T-helper 17 cell (primary cell): ENCODE measurements at regions not wholly inside any gene's neighbourhood (a gene's known extent, or its start where the extent isn't known, plus 50 kb on each side); places are given as distances from the start of the nearest gene placed in this dataset.

Source experiments
- ATAC-seq: fragments of 150-1000 bp; cut with Tn5 transposase; 2 replicates; pipeline ENCODE4 v1.10.0; 2021; ENCODE audit warnings: mild to moderate bottlenecking, moderate library complexity
- DNase-seq, 3 donors: peaks; one replicate each; pipeline versions ENCODE4 v3.0.0 to v3.0.0-alpha.2; 2020 to 2021
- H3K9me3 ChIP-seq: one replicate; pipeline ENCODE4 v1.7.0; 2013; ENCODE audit warnings: low read length, mild to moderate bottlenecking; ENCODE audit not compliant: control insufficient read depth, poor library complexity, severe bottlenecking
- H3K27ac Mint-ChIP-seq: one replicate; pipeline ENCODE4 v1.8.0; 2022; ENCODE audit warnings: mild to moderate bottlenecking, moderate library complexity, mixed read lengths
- H3K27me3 Mint-ChIP-seq: one replicate; pipeline ENCODE4 v1.8.0; 2022; ENCODE audit warnings: mixed read lengths
- H3K36me3 Mint-ChIP-seq: one replicate; pipeline ENCODE4 v1.8.0; 2022; ENCODE audit warnings: low read depth, mixed read lengths
- H3K4me1 Mint-ChIP-seq: one replicate; pipeline ENCODE4 v1.8.0; 2022; ENCODE audit warnings: mild to moderate bottlenecking, mixed read lengths
- H3K4me3 Mint-ChIP-seq: one replicate; pipeline ENCODE4 v1.8.0; 2022; ENCODE audit warnings: mild to moderate bottlenecking, moderate library complexity, mixed read lengths

DNA sequence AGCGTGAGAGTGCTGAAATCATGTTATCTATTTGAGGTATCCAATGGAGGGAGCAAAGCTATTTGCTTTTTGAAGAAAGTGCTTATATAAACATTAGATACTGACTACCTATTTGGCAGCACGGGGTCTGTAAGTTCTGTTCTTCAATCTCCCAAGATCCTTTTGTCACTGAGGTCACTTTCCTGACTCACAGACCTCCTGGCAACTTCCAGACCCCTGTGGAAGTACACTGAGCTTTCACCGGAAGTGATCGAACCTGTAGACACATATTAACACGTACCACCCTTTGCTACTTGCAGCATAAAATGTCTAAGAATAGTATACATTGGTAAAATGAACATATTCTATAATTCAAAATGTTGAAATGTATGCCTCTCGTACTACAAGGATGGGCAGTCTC lies 452.6 kb upstream of the ST6GAL2 start:
- H3K4me3 Mint-ChIP-seq, result no peak overlapping the region

DNA sequence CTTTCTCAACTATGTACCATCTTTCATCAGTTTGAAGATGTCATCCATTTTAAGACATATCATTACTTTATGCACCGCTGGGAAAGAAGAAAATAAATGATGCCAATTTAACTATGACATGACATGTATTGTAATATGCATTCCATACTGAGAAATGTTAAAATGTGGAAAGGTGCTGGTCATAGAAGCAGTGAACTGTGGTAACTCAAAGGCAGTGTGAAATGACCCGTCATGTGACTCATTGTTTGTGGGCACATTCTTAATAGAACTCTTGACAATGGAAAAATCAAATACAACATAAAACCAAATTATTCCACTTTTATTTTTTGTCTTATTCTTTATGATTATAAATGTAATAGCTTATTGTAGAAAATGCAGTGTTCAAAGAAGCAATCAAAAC lies 455.0 kb upstream of the ST6GAL2 start:
- ATAC-seq (no peak), DNase-seq (no peak)
- no peak overlapping the region for H3K4me3 Mint-ChIP-seq
- no peaks in the 10 kb centered on the region for H3K9me3 ChIP-seq
- no peaks in the 10 kb centered on the region for H3K36me3 Mint-ChIP-seq
- H3K4me1 Mint-ChIP-seq, result no peaks in the 10 kb centered on the region
- H3K27ac Mint-ChIP-seq, result no peak overlapping the region
- H3K27me3 Mint-ChIP-seq, result no peaks in the 10 kb centered on the region

More for the DNA sequence above, 452.6 kb upstream of the ST6GAL2 start:
- no peak overlapping the region for H3K27ac Mint-ChIP-seq
- H3K36me3 Mint-ChIP-seq, result no peaks in the 10 kb centered on the region
- no peak for ATAC-seq
- no peaks in the 10 kb centered on the region for H3K9me3 ChIP-seq
- DNase-seq, result no peak
- no peaks in the 10 kb centered on the region for H3K27me3 Mint-ChIP-seq
- H3K4me1 Mint-ChIP-seq, result no peaks in the 10 kb centered on the region

DNA sequence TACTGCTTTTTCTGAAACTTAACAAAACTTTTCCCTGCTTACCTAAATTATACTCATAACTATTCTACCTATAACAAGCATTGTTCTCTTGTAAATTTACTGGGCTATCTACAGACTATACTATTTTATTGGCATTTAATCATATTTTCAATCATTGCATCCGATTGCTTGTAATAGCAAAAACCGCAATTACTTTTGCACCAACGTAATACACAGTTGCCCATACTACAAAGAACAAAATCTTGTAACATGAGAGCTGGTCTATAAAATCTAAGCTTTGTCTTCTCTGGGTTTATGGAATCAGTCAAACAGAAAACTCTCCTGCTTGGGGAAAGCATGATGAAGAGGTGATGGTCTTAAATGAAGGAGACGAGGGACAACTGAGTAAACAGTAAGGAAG lies 463.4 kb upstream of the ST6GAL2 start:
- Mint-ChIP-seq H3K27me3 (no peaks in the 10 kb centered on the region), H3K4me3 (no peak overlapping the region), H3K36me3 (no peaks in the 10 kb centered on the region), H3K4me1 (no peaks in the 10 kb centered on the region), H3K27ac (no peak overlapping the region)
- ATAC-seq (no peak), DNase-seq (no peak)
- no peaks in the 10 kb centered on the region for H3K9me3 ChIP-seq

DNA sequence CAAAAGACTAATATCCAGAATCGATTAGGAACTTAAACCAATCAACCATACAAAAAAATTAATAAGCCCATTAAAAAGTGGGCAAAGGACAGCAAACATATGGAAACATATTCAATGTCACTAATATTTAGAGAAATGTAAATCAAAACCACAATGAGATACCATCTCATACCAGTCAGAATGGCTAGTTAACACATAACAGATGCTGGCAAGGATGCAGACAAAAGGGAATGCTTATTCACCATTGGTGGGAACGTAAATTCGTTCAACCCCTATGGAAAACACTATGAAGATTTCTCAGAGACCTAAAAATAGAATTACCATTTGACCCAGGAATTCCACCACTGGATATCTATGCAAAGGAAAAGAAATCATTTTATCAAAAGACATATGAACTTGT lies 468.2 kb upstream of the ST6GAL2 start:
- Mint-ChIP-seq H3K4me3 (no peak overlapping the region), H3K27me3 (no peaks in the 10 kb centered on the region), H3K36me3 (no peaks in the 10 kb centered on the region), H3K27ac (no peak overlapping the region), H3K4me1 (no peaks in the 10 kb centered on the region)
- H3K9me3 ChIP-seq, result no peaks in the 10 kb centered on the region
- ATAC-seq (no peak), DNase-seq (no peak)

DNA sequence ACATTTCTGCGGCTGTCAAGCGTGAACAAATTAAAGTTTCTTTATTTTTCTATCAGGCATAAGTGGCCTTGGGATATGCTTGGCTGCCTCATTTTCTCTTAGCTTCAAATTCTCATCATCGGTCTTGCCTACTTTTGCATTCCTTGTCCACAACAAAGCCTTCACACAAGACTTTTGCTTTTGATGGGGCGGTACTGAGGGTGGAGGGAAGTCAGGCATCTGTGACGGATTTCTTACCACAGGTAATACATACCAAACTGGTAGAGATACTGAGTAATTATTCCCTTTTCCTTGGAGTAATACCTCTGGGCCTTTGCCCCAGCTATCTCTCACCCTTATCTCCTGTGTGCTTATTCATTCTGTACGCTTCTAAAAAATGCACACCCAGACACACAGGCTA lies 468.3 kb upstream of the RGPD4 start:
- no peaks in the 10 kb centered on the region for H3K4me1 Mint-ChIP-seq
- ATAC-seq, result no peak
- no peaks in the 10 kb centered on the region for H3K9me3 ChIP-seq
- no peaks in the 10 kb centered on the region for H3K27me3 Mint-ChIP-seq
- H3K27ac Mint-ChIP-seq, result no peak overlapping the region
- H3K4me3 Mint-ChIP-seq, result no peak overlapping the region
- H3K36me3 Mint-ChIP-seq, result no peaks in the 10 kb centered on the region
- no peak for DNase-seq

DNA sequence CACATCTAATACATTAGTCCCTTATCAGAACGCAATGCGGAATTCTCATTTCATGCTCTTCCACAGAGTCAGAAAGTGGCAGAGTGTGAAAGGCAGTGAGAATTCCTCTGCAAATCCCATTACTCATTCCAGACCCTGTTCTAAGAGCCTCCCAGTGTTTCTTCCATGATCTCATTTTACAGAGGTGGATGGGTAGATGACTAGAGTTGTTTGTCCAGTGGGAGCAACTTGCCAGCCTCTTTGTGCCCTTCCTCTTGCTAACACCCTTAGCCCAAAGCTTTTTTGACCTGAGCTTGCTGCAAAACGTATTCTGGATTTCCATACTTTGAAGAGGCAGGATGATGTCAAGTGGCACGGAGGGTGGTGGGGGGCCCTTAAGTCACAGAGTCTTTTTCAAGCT lies 467.7 kb upstream of the RGPD4 start:
- Mint-ChIP-seq H3K4me1 (no peaks in the 10 kb centered on the region), H3K4me3 (no peak overlapping the region), H3K36me3 (no peaks in the 10 kb centered on the region), H3K27ac (no peak overlapping the region), H3K27me3 (no peaks in the 10 kb centered on the region)
- no peaks in the 10 kb centered on the region for H3K9me3 ChIP-seq
- no peak for ATAC-seq
- DNase-seq, result no peak

DNA sequence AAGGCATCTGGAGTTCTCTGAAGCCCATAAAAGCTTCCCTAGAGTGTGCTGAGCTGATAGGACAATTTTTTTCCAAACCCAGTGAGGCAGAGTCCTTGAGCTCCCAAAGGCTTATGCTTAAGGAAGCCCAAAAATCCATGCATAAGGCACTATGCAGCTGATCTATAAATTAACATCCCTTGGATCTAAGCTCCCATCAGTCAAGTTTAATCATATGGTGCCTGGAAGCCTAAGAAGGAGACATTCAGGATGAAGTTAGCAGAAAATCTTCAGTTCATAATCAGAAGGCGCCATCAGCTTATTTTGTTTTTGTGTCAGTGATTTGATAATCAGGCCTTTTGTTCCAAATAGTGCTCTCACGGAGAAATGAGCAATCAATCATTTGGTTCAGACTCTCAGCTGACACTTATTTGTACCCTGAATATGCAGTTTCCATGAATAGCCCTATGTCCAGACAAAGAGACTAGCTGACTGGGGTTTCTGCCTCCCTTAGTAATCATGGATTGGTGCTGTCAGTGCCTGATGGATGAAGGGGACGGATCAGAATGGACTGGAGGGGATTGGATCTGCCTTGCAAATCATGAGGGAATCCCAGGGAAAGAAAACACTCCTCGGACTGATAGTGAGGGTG lies 464.8 kb upstream of the RGPD4 start:
- DNase-seq (no peak), ATAC-seq (no peak)
- Mint-ChIP-seq H3K27ac (no peak overlapping the region), H3K27me3 (no peaks in the 10 kb centered on the region), H3K4me1 (no peaks in the 10 kb centered on the region), H3K36me3 (no peaks in the 10 kb centered on the region), H3K4me3 (no peak overlapping the region)
- H3K9me3 ChIP-seq, result no peaks in the 10 kb centered on the region

DNA sequence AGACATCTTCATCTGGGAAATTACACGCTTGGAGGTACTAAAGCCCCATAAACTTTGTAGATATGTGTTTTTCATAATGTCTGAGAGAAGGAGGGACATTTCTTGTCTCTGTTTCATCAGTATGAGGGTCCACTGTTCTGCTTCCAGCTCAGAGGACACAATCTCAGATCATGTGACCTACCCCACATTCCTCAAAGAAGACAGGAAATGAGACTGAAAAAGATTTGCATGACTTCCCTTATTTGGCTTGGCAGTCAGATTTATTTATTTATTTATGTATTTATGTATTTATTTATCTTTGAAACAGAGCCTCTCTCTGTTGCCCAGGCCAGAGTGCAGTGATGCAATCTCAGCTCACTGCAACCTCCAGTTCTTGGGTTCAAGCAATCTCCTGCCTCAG lies 463.7 kb upstream of the RGPD4 start:
- DNase-seq (no peak), ATAC-seq (no peak)
- Mint-ChIP-seq H3K27me3 (no peaks in the 10 kb centered on the region), H3K27ac (no peak overlapping the region), H3K4me3 (no peak overlapping the region), H3K4me1 (no peaks in the 10 kb centered on the region), H3K36me3 (no peaks in the 10 kb centered on the region)
- H3K9me3 ChIP-seq, result no peaks in the 10 kb centered on the region

DNA sequence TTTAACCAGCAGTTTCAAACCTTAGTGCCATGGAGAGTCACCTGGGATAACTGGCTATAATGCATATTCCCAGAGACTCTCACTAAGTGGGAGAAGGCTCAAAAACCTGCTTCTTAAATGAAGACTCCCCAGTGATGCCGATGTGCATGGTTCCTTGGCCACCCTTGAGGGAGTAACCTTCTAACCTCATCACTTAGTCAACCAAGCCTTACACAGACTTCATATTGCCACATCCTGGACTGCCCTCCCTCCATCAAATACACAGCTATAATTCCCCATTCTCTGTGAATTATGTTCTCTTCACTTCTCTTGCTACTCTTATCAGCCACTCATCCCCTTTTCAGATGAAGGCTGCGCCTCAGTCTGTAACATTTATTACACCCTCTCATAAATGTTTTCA lies 462.9 kb upstream of the RGPD4 start:
- no peaks in the 10 kb centered on the region for H3K9me3 ChIP-seq
- no peak overlapping the region for H3K4me3 Mint-ChIP-seq
- no peaks in the 10 kb centered on the region for H3K27me3 Mint-ChIP-seq
- H3K27ac Mint-ChIP-seq, result no peak overlapping the region
- no peaks in the 10 kb centered on the region for H3K36me3 Mint-ChIP-seq
- no peaks in the 10 kb centered on the region for H3K4me1 Mint-ChIP-seq
- DNase-seq, result no peak
- ATAC-seq, result no peak

DNA sequence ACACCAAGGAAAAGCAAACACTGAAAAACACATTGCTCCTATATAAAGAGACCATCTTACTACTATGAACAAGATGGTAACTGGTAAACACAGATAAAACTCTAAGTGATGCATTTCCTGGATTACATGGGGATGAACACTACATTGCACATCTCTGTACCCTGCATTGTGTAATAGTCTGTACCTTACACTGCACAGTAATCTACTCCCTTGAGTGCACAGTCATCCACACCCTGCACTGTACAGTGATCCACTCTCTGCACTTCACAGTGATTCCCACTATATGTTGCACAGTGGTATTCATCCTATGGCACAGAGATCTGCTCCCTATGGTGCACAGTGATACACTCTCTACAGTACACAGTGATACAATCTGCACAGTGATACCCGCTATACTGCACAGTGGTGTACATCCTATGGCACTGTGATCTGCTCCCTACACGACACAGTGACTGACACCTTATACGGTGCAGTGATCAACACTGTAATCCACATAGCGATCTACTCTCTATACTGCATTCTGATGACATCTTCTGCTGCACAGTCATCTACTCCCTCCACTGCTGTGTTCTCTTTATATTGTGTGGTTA lies 462.2 kb upstream of the RGPD4 start:
- H3K4me3 Mint-ChIP-seq, result no peak overlapping the region
- no peak overlapping the region for H3K27ac Mint-ChIP-seq
- H3K9me3 ChIP-seq, result no peaks in the 10 kb centered on the region
- DNase-seq (no peak), ATAC-seq (no peak)
- H3K36me3 Mint-ChIP-seq, result no peaks in the 10 kb centered on the region
- H3K27me3 Mint-ChIP-seq, result no peaks in the 10 kb centered on the region
- no peaks in the 10 kb centered on the region for H3K4me1 Mint-ChIP-seq

DNA sequence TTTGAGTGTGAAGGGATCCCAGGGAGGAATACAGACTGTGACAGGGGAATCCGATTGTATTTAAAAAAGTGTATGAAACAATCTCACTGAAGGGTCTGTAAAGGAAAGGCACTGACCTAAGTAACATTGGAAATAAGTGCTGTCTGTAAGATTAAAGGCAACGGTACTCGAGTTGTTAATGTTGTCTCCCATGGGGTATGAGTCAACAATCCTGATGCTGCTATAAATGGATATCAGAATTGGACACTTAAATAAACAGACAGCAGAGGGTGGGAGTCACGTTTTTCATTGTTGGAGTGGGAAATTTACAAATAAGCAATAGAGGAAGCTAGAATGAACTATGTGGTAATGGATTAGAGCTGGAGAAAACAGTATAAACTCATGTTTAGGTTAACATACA lies 452.4 kb upstream of the RGPD4 start:
- no peak overlapping the region for H3K4me3 Mint-ChIP-seq
- ATAC-seq (no peak), DNase-seq (no peak)
- no peaks in the 10 kb centered on the region for H3K36me3 Mint-ChIP-seq
- no peaks in the 10 kb centered on the region for H3K9me3 ChIP-seq
- no peaks in the 10 kb centered on the region for H3K27me3 Mint-ChIP-seq
- no peaks in the 10 kb centered on the region for H3K4me1 Mint-ChIP-seq
- H3K27ac Mint-ChIP-seq, result no peak overlapping the region

DNA sequence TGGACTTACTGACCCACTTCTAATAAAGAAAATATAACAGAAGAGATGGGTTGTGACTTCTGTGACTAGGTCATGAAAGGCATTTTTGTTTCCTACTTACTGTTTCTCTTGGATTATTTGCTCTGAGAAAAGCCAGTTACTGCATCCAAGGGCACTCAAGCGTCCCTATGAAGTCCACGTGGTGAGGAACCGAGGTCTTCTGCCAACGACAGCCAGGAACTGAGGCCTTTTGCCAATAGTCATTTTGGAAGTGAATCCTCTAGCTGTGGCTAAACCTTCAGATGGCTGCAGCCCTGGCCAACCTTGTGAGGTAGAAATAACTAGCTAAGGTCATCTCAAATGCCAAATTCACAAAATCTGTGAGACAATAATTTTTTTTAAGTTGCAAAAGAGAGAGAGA lies 449.8 kb upstream of the RGPD4 start:
- DNase-seq (no peak), ATAC-seq (no peak)
- no peak overlapping the region for H3K4me3 Mint-ChIP-seq
- H3K4me1 Mint-ChIP-seq, result no peaks in the 10 kb centered on the region
- H3K36me3 Mint-ChIP-seq, result no peaks in the 10 kb centered on the region
- H3K9me3 ChIP-seq, result no peaks in the 10 kb centered on the region
- H3K27ac Mint-ChIP-seq, result no peak overlapping the region
- no peaks in the 10 kb centered on the region for H3K27me3 Mint-ChIP-seq

DNA sequence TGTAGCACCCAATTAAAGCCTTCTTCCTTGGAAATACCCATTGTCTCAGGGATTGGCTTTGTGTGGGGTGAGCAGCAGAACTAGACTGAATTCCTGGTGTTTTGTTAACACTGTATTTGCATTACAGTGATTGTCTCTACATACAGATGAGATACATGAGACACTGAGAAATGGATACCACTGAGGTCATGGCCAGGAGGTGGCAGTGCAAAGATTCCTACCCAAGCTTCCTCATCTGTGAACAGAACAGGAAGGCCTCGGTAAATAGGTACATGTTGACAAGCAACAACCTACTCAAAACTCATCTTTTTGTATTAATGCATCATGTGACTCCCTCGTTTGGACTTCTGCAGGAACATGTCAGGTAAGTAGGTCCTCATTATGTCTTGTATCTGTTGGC lies 445.8 kb upstream of the RGPD4 start:
- H3K27me3 Mint-ChIP-seq, result no peaks in the 10 kb centered on the region
- ATAC-seq (no peak), DNase-seq (no peak)
- no peak overlapping the region for H3K4me3 Mint-ChIP-seq
- no peaks in the 10 kb centered on the region for H3K36me3 Mint-ChIP-seq
- no peaks in the 10 kb centered on the region for H3K4me1 Mint-ChIP-seq
- H3K9me3 ChIP-seq, result no peaks in the 10 kb centered on the region
- H3K27ac Mint-ChIP-seq, result no peak overlapping the region

DNA sequence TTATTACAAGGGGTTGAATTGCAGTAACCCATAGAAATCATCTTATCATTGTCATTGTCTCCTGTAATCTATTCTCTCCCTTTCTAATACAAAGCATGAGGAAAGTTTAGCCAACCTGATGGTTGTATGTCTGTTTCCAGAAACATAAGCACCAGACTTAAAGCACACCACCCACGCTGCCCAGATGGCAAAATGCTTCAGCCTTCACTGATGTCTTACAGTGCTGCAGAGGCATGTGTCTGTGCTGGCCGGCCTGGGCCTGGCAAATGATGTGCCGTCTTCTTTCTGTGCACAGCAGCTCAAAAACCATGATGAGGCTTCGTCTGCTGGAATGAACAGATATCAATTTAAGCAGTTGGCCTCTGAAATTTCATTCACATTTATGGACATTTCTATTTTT lies 443.0 kb upstream of the RGPD4 start:
- no peaks in the 10 kb centered on the region for H3K9me3 ChIP-seq
- Mint-ChIP-seq H3K27ac (no peak overlapping the region), H3K4me1 (no peaks in the 10 kb centered on the region), H3K36me3 (no peaks in the 10 kb centered on the region), H3K27me3 (no peaks in the 10 kb centered on the region), H3K4me3 (no peak overlapping the region)
- ATAC-seq (no peak), DNase-seq (no peak)
